Right hindlimb (tissue), 1 donor: ENCODE measurements at regions not wholly inside any gene's neighbourhood (a gene's known extent, or its start where the extent isn't known, plus 50 kb on each side); places are given as distances from the start of the nearest gene placed in this dataset.
"Not testable (repeated sequence)": the region's sequence is repeated elsewhere in the genome, so short reads cannot be mapped to it uniquely, and the experiment has no call there.

Experiments
- DNase-seq: peaks from one replicate; pipeline ENCODE4 v3.0.0-alpha.2; 2018

DNA sequence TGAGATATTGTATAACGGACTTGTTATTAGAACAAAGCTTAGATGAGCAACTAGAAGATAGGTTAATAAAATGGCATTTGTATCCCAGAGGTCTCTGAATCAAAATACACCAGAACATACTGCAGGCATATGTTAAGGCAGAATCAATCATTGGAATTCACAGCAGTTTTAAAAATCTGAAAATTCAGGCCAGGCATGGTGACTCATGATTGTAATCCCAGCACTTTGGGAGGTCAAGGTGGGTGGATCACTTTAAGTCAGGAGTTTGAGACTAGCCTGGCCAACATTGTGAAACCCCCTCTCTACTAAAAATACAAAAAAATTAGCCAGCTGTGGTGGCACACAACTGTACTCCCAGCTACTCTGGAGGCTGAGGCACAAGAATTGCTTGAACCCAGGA lies 405.2 kb downstream of the ZEB2 start:
- DNase-seq, result no peak

DNA sequence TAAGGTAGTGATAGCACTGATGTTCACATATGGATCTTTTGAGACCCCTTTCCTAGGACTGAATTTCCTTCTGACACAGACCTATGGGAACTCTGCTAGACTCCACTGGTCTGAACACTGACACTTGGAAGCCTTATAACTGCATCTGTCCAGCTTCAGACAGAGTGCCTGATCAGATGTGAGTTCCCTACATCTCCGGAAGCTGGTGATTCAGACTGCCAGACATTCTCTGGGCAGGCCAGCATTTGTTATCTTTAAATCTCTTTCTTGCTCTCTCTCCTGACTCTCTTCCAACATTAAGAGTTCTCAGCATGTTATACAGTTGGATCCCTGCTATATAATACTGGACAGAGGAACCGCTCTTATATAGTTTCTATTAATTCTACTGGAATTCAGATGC lies 408.5 kb downstream of the ZEB2 start:
- DNase-seq, result no peak

DNA sequence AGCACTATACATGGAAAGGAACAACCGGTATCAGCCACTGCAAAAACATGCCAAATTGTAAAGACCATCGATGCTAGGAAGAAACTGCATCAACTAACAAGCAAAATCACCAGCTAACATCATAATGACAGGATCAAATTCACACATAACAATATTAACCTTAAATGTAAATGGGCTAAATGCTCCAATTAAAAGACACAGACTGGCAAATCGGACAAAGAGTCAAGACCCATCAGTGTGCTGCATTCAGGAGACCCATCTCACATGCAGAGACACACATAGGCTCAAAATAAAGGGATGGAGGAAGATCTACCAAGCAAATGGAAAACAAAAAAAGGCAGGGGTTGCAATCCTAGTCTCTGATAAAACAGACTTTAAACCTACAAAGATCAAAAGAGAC lies 413.8 kb downstream of the ZEB2 start:
- not testable (repeated sequence) for DNase-seq

DNA sequence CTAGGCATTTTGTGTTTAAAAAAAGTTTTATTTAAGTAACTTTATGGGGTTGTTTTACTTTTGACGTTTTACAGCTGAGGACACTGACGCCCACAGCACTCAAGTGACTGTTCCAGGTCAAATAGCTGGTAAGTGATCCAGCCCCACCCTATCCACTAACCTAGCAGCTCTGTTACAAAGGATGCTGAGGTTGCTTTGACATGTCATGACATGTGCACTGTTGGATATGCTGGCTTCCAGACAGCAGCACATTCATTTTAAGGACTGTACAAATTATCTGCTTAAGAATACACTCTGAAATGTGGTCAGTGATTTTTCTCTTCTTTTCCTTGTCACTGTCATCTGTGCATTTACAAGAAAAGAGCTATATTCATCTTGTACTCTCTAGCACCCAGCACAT lies 417.5 kb downstream of the ZEB2 start:
- no peak for DNase-seq

DNA sequence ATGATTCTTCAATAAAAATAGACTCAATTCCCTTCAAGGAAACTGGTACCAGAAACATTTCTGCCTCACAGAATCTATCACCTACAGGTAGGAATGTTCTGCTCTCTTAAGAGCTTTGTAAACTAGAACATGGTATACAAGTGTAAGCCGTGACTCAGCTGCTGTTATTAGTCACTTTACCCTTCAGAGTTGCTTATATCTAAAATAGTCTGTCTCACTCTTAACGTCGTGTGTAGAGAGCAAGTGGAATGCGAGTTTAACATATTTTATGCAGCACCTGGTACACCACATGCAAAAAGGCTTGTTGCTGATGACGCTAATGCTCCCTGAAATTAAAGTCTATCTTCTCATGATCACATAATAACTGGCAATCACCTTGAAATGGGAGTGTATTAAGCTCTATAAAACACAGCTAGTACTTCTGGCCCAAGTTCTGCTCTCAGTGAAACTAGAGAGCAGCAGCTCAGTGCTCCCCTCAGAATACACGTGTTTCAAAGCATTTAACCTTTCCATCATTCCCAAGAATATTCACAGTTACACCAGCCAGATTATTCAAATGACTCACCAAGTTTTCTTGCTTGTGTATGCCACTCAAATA lies 420.0 kb downstream of the ZEB2 start:
- no peak for DNase-seq

DNA sequence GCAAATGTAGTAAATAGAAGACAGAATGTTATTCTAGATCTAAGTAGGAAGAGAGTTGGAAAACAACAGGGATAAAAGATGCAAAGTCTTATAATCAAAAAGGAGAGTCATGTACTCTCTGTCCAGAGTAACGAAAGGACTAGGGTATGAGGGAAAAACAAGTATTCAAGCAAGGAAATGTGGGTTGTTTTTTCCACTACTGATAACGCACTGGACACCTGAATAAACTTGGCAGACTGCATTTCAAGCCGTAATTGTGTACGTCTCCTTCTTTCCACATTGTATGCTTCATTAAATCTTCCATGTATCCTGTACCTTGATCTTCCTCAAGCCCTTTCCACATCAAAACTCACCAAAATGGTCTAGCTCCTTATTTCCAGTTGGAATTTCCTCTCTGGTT lies 420.6 kb downstream of the ZEB2 start:
- DNase-seq, result no peak

DNA sequence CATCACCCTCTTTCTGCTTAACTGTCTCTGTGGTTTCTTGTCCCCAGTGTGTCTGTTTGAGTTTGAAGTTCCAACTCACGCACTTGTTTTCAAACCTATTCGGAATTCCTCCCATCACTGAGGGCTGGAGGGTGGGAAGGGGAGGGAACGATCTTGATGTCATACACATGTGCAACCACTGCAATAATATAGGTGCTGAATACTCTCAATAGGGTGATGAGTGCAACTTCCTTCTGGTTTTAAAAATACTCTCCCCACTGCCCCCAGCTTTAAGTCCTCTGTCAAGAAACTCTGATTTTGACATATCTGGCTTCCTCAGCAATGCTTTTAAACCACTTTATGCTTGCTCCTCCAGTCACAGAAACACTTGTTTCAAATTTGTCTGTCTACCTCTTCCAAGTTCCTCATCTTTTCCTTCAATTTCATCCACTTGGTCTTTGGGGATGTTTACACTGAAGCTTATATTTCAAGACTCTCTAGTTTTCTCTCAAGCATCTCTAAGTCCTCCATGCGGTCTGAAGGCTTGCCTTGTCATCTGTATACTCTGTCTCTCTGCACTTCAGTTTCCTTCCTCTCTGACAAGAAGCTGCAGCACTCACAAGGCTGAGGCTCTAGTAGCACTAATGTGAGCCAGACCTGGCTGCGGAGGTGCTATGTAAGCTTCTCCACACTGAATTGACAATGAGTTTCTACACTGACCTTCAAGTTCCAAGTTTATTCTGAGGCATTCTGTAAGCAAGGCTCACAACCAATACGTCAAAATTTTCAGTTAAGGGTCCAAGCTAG lies 422.3 kb downstream of the ZEB2 start:
- no peak for DNase-seq

DNA sequence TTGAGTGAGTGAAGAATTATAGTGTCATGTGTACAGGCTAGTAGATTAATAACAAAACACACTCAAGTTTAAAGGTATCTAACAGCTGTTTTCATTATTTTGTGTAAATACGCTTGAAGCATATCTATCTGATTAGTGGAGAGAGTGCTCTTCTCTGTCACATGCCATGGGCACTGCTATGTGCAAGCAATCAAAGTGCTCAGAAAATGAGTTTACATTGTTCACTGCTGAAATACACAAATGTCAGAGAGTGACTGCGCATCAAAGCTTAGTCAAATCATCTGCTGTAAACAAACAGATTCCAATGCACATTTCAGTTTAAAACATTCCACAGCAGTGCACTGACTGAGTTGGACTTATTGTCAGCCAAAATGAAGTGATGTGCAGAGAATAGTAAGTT lies 423.4 kb downstream of the ZEB2 start:
- no peak for DNase-seq

DNA sequence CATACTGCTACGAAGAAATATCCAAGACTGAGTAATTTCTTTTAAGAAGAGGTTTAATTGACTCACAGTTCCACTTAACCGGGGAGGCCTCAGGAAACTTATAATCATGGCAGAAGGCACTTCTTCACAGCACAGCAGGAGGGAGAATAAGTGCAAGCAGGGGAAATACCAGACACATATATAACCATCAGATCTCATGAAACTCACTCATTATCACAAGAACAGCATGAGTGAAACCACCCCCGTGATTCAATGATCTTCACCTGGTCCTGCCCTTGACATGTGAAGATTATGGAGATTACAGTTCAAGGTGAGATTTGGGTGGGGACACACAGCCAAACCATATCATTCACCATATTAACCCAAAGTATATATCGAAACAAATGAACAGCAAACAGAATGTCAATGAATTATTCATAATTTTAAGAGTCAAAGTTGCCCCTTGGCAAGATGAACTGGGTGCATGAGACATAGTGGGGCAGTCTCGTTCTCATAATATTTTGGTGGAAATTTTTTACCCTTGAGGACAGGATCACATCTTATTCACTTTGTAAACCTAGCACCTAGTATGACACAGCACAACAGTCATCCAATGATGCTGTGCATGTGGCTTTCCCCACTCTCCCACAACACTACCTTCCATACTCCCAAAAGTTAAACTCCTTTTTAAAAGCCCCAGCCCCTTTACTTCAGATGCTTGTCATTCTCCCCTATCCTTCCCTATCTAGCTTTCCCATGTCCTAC lies 425.3 kb downstream of the ZEB2 start:
- no peak for DNase-seq

DNA sequence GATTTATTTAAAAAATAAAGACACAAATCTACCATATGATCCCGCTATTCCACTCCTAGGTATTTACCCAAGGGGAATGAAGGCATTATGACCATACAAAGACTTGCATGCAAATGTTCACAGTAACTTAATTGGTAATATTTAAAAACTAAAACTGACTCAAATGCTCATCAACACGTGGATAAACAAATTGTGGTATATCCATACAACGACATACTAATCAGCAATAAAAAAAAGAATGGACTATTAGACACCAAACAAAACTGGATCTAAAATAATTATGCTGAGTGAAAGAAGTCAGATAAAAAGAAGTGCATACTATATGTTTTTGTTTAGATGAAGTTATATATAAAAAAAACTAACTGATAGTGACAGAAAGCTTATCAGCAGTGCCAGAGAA lies 428.3 kb downstream of the ZEB2 start:
- DNase-seq, result no peak

DNA sequence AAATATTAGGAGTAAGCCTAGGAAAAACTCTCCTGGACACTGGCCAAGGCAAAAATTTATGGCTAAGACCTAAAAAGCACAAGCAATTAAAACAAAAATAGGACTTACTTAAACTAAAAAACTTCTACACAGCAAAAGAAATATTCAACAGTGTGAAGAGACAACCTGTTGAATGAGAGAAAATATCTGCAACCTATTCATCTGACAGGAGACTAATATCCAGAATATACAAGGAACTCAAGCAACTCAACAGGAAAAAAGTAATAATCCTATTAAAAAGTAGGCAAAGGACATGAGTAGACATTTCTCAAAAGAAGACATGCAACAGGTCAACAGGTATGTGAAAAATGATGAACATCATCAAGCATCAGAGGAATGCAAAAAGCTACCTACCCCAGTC lies 431.1 kb downstream of the ZEB2 start:
- no peak for DNase-seq

DNA sequence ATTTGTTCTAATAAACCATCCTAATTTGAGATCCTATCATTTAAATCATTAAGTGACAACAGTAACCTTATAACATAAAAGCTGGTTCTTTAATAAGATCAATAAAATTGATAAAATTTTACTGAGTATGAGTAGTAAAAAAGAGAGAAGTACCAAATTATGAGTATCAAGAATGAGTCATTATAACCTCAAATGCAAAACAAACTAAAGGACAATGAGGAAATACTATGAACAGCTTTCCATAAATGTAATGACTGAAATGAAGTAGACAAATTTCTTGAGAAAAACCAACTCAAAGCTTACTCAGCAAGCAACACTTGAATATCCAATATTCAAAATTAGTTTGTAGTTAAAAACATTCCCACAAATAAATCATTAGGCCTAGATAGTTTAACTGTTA lies 433.0 kb downstream of the ZEB2 start:
- DNase-seq, result no peak

DNA sequence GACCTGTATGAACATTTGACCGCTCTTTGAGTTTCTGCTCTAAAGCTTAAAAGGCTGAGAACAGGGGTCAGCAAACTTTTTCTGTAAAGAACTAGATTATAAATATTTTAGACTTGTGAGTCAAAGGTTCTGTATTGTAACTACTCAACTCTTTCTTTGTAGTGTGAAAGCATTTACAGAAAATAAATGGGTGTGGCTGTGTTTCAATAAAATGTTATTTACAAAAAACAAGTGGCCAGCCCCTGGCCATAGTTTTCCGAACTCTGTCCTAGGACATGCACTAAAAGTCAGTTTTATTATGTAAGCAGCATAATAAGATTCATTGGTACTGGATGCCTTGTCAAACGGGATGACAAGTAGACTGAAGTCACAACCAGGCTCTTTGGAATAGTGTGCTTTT lies 434.9 kb downstream of the ZEB2 start:
- no peak for DNase-seq

DNA sequence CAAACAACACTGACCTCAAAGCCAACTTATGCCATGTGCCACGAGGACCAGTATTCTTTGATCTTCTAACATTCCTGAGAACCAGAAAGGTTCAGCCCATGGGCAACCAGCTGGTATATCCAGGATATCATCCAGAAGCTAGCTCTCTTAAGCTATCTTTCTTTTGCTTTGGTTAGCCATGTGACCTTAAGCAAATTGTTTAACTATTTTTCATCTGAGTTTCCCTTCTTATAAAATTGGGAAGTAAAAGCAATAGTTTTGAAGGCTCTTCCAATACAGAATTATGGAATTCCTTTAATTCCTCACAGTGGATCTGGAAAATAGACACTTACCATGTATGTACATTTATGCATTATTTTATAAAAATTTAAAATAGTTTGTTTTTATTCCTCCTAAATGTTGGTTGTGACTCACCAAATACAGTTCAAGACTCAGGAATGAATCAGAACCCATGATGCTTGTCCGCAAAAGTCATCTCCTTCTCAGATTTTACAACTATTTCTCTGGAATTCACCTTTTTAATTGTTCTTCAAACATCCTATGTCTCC lies 435.7 kb downstream of the ZEB2 start:
- DNase-seq, result no peak

DNA sequence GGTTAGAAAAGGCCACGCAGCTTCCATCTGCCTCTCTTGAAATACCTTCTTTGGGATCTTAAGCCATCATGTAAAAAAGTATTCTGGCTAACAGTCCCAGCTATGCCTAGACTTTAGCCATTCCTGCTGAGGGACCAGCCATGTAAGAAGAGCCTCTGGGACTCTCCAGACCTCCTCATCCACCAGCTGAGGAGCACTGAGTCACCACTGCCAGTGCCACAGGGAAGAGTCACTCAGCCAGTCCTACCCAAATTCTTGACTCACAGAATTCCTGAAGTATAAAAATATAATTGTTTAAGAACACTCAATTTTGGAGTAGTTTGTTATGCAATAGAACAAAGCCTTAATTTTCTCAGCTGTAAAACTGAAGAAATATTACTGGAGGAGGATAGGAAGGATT lies 436.7 kb downstream of the ZEB2 start:
- no peak for DNase-seq

DNA sequence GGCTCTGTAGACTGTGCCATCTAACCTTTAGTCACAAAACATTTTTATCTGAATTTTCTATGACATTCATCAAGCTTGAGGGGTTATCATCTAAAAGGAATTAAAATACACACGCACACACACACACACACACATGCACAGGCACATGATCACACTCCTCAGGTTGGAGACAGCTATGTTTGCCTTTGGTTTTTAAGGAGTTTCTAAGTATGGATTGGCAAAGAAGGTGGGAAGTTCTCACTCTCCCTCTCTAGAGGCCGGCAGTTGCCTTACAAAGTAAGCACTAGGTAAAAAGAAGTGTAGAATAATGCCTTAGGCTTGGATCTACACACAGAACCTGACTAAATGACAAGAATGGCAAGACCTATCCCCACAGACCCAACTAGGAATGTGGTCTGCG lies 437.1 kb downstream of the ZEB2 start:
- no peak for DNase-seq

DNA sequence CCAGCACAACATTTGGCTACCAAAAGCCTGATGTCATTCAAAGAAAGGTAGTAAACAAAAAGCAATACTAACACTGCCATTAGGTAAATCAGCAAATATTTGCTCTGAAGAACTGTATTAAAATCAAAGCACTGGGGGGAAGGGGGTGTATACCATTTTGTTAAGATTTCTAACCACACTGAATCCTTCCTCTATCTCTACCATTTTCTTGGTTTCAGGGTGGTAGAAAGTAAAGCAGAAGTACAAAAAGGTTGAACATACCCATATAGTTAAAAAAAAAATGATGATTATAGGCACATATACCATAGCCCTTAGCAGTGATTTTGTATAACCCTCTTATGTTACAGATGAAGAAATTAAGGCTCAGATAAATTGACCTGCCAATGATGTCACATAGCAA lies 437.6 kb downstream of the ZEB2 start:
- DNase-seq, result no peak

DNA sequence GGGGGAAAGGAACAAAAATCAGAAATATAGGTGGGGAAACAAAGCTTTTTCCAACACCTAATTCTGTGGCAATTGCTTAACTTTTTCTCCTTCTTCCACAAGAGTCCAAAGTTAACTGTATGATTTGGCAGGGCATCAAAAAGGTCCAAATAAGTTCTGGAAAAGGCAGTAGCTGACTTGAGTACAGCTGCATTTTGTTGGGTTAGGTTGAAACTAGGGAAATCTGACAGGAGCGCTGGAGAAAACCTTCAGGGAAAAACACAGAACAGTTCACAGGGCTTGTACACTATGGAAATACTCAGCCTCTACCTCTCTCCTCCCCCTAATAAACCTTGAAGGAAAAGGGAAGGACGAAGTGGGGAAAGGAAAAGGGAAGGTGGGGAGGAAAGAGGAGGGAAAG lies 438.6 kb downstream of the ZEB2 start:
- no peak for DNase-seq

DNA sequence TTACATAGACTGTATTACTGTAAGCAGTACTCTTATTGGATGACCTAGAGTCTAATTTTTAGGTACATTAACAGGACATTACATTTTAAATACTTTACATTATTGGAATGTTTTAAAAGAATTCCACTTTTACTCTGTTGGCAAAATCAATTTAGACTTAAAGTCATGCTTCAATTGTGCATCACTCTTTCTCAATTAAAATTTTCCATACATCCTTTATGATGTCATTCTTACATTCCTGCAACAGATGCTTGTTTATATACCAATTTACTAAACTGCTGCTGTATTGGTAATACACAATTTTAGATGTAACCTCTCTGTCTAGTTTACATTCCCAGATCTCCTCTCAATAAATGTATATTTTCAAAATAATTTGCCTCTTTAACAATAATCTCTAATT lies 440.1 kb downstream of the ZEB2 start:
- DNase-seq, result no peak

DNA sequence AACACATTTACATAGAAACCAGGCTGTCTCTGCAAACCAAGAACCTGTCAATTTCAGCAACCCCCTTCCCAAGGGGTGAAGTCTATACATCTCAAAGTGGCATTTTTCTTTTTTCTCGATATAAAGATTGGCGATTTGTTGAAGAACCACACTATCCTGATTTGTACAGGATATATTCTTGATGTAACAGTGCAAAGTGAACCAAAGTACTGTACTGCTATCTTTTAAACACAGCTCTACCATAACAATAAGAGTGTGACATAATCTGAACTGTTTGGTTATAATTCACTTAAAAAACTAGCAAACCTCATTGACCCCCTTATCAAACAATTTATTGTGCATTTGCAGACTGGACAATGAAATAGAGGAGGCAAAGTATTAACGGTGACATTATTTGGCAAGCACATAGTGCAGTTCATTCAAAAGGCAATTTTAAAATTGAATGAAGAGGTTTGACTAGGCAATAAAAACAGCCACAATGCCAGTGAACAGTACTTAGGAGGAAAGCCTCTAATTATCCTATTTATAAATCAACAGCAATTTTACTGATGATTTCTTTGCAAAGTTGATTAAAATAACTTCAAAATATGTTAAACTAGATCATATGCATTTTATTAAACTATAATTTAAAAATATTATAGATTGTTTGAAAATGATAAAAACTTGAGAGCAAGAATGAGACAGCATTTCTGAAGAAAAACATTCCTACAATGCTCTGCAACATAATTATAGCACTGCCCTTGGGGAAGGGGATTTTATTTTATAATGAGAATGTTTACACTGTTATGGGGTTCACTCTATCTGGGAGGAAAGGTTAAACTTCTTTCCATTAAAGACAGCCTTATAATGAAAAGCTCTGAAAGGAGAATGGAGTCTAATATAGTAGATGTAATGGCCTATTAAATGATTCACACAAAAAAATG lies 440.9 kb downstream of the ZEB2 start:
- no peak for DNase-seq

DNA sequence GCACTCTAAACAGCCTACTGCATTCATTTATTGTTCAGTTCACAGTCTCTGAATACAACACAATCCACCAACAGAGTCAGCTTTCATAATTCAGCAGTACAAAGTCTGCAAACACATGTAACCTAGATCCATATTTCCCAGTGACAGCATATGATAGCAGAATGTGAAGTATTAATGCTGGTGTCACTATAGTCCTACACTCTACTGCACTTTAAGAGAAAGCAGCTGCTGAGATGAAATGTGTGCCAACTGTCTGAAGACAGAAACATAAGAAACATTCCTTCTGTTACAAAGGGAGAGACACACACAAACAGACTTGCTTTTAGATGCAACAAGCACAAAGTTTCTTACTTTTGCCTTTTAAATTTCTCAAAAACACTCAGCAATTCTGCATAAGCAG lies 441.8 kb downstream of the ZEB2 start:
- peak; percentile 30 for DNase-seq

DNA sequence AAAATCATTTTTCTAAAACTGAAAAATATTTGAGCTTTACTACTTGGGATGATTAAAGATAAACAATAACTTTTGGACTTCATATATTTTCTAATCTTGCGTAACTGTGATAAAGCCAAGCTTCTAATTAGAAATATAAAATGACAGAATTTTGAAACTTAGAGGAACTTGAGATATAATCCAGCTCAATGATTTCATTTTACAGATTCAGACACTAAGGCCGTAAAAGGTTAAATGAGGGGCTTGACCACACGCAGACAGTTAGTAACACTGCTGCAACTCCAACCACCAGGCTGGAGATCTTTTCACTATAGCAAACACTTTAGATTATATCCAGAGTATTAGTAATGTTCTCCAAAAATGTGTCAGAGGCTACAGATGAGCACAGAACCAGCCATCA lies 445.5 kb downstream of the ZEB2 start:
- DNase-seq, result no peak

DNA sequence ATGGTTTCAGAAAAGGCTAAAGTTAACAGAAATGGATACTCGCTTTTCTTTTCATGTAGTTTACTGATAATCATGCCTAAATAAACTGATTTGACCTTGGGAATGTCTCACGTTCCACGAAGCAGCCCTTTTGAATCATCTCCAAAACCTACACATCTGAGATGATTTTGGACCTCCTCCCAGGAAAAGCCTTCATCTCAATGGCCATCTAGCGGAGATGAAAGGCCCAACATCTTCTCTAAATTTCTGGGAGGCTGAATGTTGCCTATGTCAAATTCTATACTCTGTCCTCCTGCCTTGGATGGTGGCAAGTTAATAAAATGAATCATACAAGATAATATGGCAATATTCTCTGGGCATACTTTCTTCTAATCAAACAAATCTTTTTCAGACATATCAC lies 448.5 kb downstream of the ZEB2 start:
- no peak for DNase-seq
